Neural cell (in vitro differentiated cells): ENCODE measurements at regions not wholly inside any gene's neighbourhood (a gene's known extent, or its start where the extent isn't known, plus 50 kb on each side); places are given as distances from the start of the nearest gene placed in this dataset.

Experiments
- H2AFZ ChIP-seq: fragments of 200-600, 300-800 bp; sonication (generic), shearing (Covaris generic); 2 replicates; pipeline ENCODE4 v1.6.0; 2014; ENCODE audit warnings: low read depth, mild to moderate bottlenecking, antibody characterized with exemption, low read length, moderate library complexity
- H3F3A ChIP-seq: fragments of 200-600 bp; shearing (Covaris generic); 2 replicates; pipeline ENCODE4 v1.6.1; 2016; ENCODE audit warnings: mild to moderate bottlenecking, moderate library complexity, mixed read lengths, antibody characterized with exemption, low read length; ENCODE audit not compliant: insufficient read depth, poor library complexity, severe bottlenecking
- H3K27ac ChIP-seq: fragments of 200-600, 300-800 bp; sonication (generic), shearing (Covaris generic); 2 replicates; pipeline ENCODE4 v1.5.1; 2014; ENCODE audit warnings: mild to moderate bottlenecking, low read length, moderate library complexity
- H3K27me3 ChIP-seq: fragments of 300-800, 200-600 bp; sonication (generic), shearing (Covaris generic); 2 replicates; pipeline ENCODE4 v1.6.0; 2014; ENCODE audit warnings: mild to moderate bottlenecking, low read depth, low read length, moderate library complexity; ENCODE audit not compliant: insufficient read depth
- H3K36me3 ChIP-seq: fragments of 300-800, 200-600 bp; sonication (generic), shearing (Covaris generic); 2 replicates; pipeline ENCODE4 v1.5.1; 2014; ENCODE audit warnings: mild to moderate bottlenecking, antibody characterized with exemption, low read length, moderate library complexity; ENCODE audit not compliant: insufficient read depth
- H3K4me2 ChIP-seq: fragments of 300-800, 200-600 bp; sonication (generic), shearing (Covaris generic); 2 replicates; pipeline ENCODE4 v1.6.0; 2014; ENCODE audit warnings: mild to moderate bottlenecking, low read length
- H3K4me3 ChIP-seq: fragments of 300-800, 200-600 bp; sonication (generic), shearing (Covaris generic); 2 replicates; pipeline ENCODE4 v1.5.1; 2014; ENCODE audit warnings: mild to moderate bottlenecking, low read length, moderate library complexity
- H3K79me2 ChIP-seq: fragments of 200-600 bp; shearing (Covaris generic); replicated peaks from 2 replicates; pipeline ENCODE4 v1.6.0; 2014; ENCODE audit warnings: mild to moderate bottlenecking, low read length, moderate library complexity; ENCODE audit not compliant: insufficient read depth
- H3K9ac ChIP-seq: fragments of 300-800, 200-600 bp; sonication (generic), shearing (Covaris generic); 2 replicates; pipeline ENCODE4 v1.6.1; 2016; ENCODE audit warnings: mild to moderate bottlenecking, low read length, mixed read lengths
- H3K9me2 ChIP-seq: fragments of 200-600 bp; shearing (Covaris generic); 2 replicates; pipeline ENCODE4 v1.6.1; 2016; ENCODE audit warnings: mild to moderate bottlenecking, low read length, mixed read lengths; ENCODE audit not compliant: insufficient read depth
- H3K9me3 ChIP-seq: fragments of 200-600, 300-800 bp; sonication (generic), shearing (Covaris generic); 2 replicates; pipeline ENCODE4 v1.6.1; 2016; ENCODE audit warnings: mild to moderate bottlenecking, mixed run types, low read length, moderate library complexity, mixed read lengths
- H4K20me1 ChIP-seq: fragments of 200-600 bp; shearing (Covaris generic); 2 replicates; pipeline ENCODE4 v1.6.1; 2016; ENCODE audit warnings: mild to moderate bottlenecking, mixed run types; ENCODE audit not compliant: insufficient read depth
- CTCF ChIP-seq: fragments of 450-650 bp; IDR thresholded peaks from 2 replicates; pipeline ENCODE4 v1.5.1; 2014; ENCODE audit warnings: antibody characterized with exemption, mild to moderate bottlenecking, moderate library complexity; ENCODE audit not compliant: poor library complexity, severe bottlenecking
- EP300 ChIP-seq: fragments of 450-650 bp; conservative IDR thresholded peaks from 2 replicates; pipeline ENCODE4 v1.6.1; 2014; ENCODE audit warnings: antibody characterized with exemption, mild to moderate bottlenecking, moderate library complexity; ENCODE audit not compliant: poor library complexity, severe bottlenecking
- EZH2 ChIP-seq: fragments of 200-600, 300-800 bp; shearing (Covaris generic), sonication (generic); IDR thresholded peaks from 2 replicates; pipeline ENCODE4 v1.6.1; 2014; ENCODE audit warnings: antibody characterized with exemption, low read length, borderline replicate concordance, mild to moderate bottlenecking; ENCODE audit not compliant: insufficient read depth, poor library complexity, severe bottlenecking
- MXI1 ChIP-seq: fragments of 450-650 bp; conservative IDR thresholded peaks from 2 replicates; pipeline ENCODE4 v1.6.1; 2014; ENCODE audit warnings: antibody characterized with exemption, mild to moderate bottlenecking; ENCODE audit not compliant: poor library complexity, severe bottlenecking
- POLR2AphosphoS5 ChIP-seq: IDR thresholded peaks from 2 replicates; pipeline ENCODE4 v1.6.1; 2012
- RAD21 ChIP-seq: fragments of 450-650 bp; conservative IDR thresholded peaks from 2 replicates; pipeline ENCODE4 v1.6.1; 2014; ENCODE audit warnings: antibody characterized with exemption, mild to moderate bottlenecking, moderate library complexity
- REST ChIP-seq: IDR thresholded peaks from 2 replicates; pipeline ENCODE4 v1.6.1; 2012; ENCODE audit warnings: borderline replicate concordance
- SMC3 ChIP-seq: fragments of 450-650 bp; conservative IDR thresholded peaks from 2 replicates; pipeline ENCODE4 v1.6.1; 2014; ENCODE audit warnings: antibody characterized with exemption, mild to moderate bottlenecking, moderate library complexity; ENCODE audit not compliant: poor library complexity
- TAF1 ChIP-seq: IDR thresholded peaks from 2 replicates; pipeline ENCODE4 v1.6.1; 2012; ENCODE audit warnings: low read depth

DNA sequence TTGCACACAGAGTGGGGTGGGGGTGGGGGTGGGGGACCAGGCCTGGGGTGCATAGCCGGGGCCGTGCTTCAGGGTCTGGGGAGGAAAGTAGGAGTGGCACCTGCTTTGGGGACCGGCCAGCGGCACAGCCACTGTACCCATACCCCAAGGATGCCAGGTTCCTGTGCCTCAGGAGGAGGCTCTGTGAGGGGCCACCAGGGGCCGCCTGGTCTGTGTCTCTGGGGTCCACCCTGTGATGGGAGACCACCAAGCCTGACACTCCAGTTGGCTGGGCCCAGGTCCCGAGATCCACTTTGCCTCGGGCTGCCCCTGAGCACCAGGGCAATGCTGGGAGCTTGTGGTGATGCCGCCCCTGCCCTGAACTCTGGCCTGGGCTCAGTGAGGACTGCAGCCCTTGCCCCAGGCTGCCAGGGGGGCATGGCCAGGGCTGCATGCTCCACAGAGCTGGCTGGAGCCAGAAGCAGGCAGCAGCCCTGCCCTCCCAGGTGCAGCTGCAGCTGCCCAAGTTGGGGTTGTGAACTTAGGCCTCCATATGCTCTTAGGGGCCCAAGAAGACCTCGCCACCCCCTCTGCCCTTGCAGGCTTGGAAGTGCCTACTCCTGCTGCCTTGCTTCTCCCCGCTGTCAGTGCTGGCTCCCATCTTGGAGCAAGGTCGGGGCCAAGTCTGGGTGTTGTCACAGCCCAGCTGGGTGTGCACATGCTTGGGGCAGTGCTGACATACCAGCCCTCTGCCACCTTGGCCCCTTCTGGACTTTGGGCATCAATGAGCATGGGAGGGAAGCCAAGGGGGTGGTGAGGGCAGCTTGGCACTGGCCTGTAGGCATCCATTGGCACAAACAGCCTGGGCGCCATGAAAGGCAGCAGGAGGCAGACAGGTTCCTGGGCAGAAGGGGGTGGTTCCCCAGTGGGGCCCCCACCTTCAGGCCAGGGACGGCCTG, 123.3 kb upstream of the THY1 start:
- H4K20me1 ChIP-seq, result no peaks in the 10 kb centered on the region
- H2AFZ ChIP-seq, result no peak overlapping the region
- H3K9me2 ChIP-seq, result no peaks in the 10 kb centered on the region
- no peak overlapping the region for H3K9ac ChIP-seq
- no peaks in the 10 kb centered on the region for H3K9me3 ChIP-seq
- no peak overlapping the region for H3K27ac ChIP-seq
- no peak overlapping the region for H3K4me3 ChIP-seq
- H3F3A ChIP-seq, result no peaks in the 10 kb centered on the region
- H3K79me2 ChIP-seq, result no peaks in the 10 kb centered on the region
- TF ChIP-seq EP300 (no peak), CTCF (no peak), RAD21 (no peak), MXI1 (no peak), REST (no peak), EZH2 (no peak), POLR2AphosphoS5 (no peak), SMC3 (no peak), TAF1 (no peak)
- H3K27me3 ChIP-seq, result no peaks in the 10 kb centered on the region
- no peak overlapping the region for H3K4me2 ChIP-seq
- H3K36me3 ChIP-seq, result no peaks in the 10 kb centered on the region

DNA sequence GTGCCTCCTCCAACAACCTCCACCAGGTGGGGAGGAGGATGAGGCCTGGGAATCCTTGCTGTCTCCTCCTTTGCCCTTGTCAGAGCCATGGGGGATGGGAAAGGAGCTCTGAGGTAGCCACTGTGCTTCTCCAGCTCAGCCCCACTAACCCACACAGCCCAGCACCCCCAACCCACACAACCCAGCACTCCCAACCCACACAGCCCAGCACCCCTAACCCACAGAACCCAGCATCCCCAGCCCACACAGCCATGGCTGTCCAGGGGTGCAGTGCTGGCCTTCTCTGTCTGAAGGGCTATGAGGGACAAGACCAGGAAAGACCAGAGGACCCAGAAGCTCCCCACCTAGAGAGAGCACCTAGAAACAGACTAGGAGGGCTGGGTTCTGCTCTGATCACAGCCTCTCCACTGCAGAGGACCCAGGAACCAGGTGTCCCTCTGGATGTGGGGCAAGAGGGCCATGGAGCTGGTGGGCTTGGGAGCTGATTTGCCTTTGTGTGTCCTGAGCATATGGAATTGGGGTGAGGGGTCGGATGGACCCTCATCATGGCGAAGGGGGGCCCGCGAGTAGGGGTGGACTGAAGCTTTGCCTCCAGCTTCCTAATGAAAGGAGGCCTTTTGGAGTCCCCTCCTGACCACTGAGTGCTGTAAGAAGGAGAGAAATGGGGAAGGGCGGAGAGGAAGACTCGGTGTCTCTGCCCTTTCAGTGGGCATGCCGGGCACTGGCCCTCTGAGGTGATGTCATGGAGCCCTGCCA, 117.6 kb upstream of the THY1 start:
- no peaks in the 10 kb centered on the region for H3K79me2 ChIP-seq
- no peak overlapping the region for H3K27ac ChIP-seq
- TF ChIP-seq TAF1 (no peak), EP300 (no peak), SMC3 (no peak)

More for the DNA sequence above, 117.6 kb upstream of the THY1 start:
- H3K4me2 ChIP-seq, result no peak overlapping the region
- H3K9ac ChIP-seq, result no peak overlapping the region
- no peaks in the 10 kb centered on the region for H3K9me3 ChIP-seq
- H3K4me3 ChIP-seq, result no peak overlapping the region
- H2AFZ ChIP-seq, result no peak overlapping the region
- no peaks in the 10 kb centered on the region for H4K20me1 ChIP-seq
- H3F3A ChIP-seq, result no peaks in the 10 kb centered on the region
- no peaks in the 10 kb centered on the region for H3K27me3 ChIP-seq
- H3K9me2 ChIP-seq, result no peaks in the 10 kb centered on the region
- no peaks in the 10 kb centered on the region for H3K36me3 ChIP-seq
